Epidermal melanocyte (primary cell): ENCODE measurements at regions not wholly inside any gene's neighbourhood (a gene's known extent, or its start where the extent isn't known, plus 50 kb on each side); places are given as distances from the start of the nearest gene placed in this dataset.
"Not testable (repeated sequence)": the region's sequence is repeated elsewhere in the genome, so short reads cannot be mapped to it uniquely, and the experiment has no call there.

Experiments used
- DNase-seq: peaks from one replicate; pipeline ENCODE4 v3.0.0; 2011; ENCODE audit warnings: low spot score; ENCODE audit not compliant: insufficient read length

DNA sequence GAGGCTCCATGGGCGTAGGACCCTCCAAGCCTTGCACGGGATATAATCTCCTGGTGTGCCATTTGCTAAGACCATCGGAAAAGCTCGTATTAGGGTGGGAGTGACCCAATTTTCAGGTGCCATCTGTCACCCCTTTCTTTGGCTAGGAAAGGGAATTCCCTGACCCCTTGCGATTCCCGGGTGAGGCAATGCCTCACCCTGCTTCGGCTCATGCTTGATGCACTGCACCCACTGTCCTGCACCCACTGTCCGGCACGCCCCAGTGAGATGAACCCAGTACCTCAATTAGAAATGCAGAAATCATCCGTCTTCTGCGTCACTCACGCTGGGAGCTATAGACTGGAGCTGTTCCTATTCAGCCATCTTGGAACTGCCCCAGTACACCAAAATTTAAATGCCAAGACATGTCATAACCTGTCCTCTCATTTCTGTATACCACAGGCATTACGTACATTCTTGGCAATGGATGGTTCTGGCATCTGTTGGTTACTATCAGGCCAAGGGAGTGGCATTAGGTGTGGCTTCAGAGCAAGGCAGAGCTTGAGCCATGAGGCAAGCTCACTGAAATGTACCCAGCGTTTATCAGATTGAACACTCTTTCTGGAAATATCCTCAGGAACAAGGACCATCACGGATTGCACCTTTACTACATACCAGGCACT lies 95.4 kb upstream of the GALNT18 start:
- no peak for DNase-seq

DNA sequence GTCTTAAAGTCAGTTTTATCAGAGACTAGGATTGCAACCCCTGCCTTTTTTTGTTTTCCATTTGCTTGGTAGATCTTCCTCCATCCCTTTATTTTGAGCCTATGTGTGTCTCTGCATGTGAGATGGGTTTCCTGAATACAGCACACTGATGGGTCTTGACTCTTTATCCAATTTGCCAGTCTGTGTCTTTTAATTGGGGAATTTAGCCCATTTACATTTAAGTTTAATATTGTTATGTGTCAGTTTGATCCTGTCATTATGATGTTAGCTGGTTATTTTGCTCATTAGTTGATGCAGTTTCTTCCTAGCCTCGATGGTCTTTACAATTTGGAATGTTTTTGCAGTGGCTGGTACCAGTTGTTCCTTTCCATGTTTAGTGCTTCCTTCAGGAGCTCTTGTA lies 93.3 kb upstream of the GALNT18 start:
- not testable (repeated sequence) for DNase-seq

DNA sequence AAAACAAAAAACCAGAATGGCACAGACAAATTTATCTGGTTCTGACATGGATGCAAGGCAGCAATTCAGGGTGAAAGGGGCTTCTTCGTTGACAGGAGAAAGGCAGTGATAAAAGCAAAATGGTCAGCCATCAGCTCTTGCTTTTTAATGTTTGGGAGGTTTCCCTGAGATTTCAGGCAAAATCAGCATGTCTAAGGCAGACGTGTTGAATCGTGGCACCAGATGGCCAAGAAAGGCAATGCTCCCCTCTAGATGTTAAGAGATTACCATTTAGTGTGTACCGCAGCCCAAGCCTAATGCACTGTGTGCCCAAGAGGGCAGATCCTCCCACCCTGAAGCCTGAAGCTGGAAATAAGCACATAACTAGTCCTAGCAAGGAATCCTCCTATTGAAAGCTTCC lies 88.8 kb upstream of the GALNT18 start:
- no peak for DNase-seq

DNA sequence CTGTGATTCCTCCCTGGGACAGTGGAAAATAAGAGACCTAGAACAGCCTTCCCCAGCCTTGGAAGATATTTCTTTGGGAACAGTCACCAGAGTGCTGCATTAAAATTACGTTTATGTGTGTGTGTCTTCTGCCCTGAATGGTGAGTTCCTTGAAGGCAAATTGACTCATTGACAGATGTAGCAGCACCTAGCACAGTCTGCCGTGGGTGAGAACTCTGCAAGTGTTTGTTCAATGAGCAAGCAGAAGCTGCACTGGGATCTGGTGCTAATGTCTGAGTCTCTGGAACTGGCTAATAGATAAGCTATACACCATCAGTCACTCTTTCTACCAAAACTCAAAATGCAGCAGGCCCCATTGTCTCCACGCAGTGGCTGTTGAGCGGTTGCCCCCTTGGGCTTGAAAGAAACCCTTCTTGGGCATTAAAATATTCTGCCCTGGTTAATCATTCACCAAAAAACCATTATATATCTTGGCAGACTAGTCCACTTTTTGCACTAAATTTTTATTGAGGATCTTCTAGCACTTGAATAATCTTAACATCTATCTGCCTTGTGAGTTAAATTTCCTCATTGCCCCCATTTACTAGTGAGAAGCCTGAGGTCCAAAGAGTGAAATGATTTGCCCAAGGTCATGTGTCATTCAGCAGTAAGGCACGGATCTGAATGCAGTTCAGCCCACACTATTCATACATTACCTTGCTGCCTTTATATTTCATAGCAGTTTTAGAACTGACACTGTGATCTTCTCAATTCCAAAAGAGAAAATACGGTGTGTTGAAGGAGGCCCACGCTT lies 87.8 kb upstream of the GALNT18 start:
- DNase-seq: no peak

DNA sequence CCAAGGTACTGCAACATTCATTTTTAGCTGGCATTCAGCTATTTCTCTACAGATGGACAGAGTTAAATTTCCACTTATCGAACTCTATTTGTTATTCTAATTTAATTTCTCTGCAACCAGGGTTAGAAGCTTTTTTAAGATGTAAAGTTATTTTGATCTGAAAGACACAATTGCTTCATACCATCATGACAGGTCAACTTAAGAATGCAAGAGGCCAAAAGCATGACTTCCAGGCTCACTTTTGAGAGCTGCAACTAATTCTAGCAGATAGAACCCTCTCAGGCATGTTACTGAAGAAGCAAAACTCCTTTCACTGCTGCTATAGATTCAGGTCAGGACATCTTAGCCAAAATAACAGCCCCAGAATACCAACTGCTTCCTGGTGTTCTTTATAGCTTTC lies 86.5 kb upstream of the GALNT18 start:
- no peak for DNase-seq

DNA sequence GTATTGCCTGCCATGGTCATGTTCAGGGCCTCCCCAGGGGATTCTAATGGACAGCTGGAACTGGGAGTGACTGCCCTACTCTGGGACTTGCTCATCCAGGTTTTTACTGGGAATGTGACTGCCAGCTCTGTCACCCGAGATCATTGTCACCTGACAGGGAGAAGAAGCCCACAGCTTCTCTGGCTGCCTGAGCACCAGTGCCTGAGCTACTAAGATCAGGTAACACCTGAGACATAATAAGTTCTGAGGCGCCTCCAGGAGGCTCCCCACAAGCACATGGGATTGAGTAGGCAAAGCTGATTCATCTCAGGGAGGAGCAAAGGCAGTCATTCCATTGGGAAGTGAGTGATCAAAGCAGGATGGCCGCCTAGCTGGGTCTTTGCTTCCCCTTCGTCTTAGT lies 84.2 kb upstream of the GALNT18 start:
- DNase-seq: no peak

DNA sequence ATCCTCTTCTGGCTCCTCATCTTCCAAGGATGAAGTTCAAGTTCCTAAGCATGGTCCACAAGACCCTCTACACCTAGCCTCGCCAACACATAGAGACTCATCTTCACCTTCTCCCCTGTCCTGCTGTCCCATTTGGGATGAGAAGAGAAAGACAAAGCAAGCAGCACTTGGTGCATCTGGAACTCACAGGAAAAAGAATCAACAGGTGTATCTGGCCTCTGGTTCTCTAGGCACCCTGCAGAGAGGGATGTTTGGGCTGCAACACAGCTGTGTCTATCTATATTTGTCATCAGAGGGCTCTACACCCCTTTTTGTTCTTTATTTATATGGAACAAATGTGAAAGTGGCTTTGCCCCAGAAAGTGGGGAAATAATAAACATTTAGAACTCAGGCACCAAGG lies 82.1 kb upstream of the GALNT18 start:
- no peak for DNase-seq

DNA sequence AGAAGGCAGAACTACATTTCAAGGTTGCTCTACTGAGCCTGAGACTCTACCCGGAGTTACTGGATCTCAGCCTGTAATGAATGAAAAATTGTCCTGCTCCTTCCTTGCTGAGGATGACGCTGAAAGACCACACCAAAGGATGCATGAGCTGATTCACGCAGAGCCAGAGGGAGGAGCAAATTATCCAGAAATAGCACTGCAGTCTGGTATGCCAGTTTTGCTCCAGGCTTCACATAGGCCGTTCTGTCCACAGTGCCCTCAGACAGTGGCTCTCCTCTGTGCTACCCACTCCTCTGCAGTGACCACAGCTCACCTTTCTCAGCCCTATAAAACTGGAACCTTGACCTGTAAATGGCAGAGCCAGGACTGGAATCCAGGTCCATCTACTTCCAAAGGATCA lies 79.3 kb upstream of the GALNT18 start:
- peak; percentile 33 for DNase-seq

DNA sequence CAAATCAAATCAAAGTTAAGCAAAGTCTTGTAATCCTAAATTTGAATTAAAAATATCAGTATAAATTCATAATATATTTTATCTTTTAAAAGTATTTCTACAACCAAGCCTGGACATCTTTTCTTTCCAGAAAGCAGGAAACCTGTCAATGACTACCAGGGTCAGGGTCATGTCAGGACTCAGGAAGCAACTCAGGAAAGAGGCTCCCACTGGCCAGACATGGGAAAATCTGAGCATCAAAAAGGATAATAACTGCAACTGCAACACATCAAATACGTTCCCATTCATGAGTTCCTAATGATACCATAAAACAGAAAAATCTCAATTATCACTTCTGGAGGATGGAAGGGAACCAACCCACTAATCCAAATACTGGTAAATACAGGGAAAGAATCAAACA lies 76.0 kb upstream of the GALNT18 start:
- no peak for DNase-seq

DNA sequence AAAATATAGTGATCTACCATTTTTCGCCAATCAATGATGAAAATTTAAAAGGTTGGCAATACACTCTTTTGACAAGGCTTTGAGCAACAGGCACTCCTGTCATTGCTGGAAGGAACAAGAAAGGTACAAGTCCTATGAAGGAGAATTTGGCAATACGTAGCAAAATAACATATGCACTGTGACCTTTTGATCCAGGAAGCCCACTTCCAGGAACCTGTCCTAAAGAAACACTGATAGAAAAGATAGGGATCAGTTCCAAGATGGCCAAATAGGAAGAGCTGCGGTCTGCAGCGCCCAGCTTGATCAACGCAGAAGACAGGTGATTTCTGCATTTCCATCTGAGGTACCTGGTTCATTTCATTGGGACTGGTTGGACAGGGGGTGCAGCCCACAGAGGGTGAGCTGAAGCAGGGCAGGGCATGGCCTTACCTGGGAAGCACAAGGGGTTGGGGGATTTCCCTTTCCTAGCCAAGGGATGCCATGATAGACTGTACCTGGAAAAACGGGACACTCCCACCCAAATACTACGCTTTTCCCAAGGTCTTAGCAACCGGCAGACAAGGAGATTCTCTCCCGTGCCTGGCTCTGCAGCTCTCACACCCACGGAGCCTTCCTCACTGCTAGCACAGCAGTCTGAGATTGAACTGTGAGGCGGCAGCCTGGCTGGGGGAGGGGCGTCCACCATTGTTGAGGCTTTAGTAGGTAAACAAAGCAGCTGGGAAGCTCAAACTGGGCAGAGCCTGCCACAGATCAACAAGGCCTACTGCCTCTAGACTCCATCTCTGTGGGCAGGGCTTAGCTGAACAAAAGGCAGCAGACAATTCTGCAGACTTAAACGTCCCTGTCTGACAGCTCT lies 69.7 kb upstream of the GALNT18 start:
- DNase-seq: no peak

DNA sequence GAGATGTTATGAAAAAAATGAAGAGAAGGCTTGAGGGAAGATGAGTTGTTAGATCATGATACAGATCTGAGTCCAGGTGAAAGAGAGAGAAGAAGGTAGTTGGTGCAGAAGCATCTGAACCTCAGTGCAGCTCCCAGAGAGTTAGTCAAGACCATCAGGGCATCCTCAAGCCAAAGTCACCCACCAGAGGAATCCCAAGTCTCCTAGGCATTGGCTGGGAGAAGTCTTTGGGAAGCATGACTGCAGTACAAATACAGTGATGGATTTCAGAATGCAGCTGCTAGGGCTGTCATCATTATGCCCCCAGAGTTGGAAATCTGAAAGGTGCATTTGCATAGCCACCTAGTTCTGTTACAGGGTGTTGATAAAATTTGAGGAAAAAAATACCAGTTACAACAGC lies 59.7 kb upstream of the GALNT18 start:
- DNase-seq: no peak

DNA sequence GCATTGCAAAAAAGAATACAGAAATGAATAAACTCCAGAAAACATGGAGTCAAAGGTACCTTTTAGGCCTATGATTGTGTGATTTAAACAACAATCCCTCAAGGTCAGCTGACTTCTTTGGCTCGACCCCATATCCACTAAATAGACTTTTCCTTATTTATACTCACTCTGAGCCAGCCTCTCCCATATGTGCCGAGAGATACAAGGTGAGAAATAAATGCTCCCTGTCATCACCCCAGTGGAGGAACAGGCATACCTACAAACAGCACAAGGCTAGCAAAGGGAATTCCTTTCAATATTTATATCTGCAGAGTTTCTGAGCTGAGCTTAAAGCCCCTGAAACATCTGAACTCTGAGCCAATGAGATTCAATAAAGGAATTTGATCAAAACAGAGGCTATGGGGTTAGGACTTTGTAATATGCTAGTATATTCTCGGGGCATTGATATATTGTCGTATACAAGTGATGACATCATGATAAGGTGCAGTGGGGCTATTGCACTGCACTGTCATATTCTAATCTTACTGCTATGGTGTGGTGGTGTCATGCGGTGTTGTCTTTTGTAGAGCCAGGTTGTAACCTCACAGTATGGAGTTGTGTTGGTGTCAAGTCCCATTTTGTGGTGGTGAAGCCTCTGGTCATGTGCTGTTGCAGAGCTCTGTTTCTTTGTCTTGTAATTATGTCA lies 56.0 kb upstream of the GALNT18 start:
- DNase-seq: no peak

DNA sequence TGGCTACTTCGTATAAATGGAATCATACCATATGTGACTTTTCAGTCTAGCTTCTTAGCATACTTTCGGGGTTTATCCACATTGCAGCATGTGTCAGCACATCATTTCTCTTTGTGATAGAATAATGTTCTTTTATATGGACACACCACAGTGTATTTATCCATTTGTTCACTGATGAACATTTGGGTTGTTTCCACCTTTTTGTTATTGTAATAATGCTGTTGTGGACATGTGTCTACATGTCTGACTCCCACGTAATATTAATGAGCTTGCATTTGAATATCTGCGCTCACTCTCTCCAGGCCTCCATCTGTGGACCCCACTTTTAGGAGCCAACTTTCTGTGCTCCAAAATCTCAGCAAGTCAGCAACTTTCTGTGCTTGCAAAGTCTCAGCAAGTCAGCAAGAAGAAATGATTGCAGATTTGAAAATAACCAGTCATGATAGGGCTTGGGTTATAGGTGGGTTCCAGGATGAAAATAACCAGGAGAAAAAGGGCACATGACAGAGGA lies 53.9 kb upstream of the GALNT18 start:
- no peak for DNase-seq

DNA sequence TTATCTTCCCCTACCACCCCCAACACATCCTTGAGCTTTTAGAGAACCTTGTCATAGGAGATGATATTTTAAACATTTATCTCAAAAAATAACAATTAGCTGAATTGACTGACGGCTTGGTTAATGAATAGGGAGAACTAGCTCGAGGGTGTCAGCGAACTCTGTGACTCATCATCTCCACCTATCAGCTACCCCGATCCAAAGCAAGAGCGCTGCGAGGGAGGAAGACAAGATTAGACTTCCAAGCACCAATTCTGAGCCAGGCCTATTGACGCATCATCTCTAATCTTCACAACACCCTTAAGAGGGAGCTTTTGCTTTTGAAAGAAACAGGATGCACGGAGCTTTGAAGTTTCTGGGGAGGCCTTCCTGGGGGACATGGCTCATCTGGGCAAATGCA lies 51.0 kb upstream of the GALNT18 start:
- no peak for DNase-seq

DNA sequence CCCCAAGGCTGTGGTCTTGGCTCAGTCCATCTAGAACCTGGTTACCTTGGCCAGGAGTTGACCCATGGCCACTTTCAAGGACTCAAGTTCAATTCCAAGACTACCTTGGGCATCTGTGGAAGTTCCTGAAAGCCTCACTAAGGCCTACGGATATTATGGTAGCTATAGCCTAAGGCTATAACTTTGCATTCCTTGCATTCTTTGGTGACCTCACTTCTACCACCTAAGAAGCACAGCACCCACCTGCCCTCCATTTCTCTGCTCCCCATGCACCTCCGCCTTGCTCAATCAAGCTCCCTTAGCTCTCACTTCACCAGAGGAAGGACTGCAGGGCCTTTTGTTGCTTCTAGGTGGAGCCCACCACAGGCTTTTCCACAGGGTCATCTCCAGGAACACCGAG lies 50.3 kb upstream of the GALNT18 start:
- no peak for DNase-seq
